Erythroblast (primary cell): ENCODE measurements at regions not wholly inside any gene's neighbourhood (a gene's known extent, or its start where the extent isn't known, plus 50 kb on each side); places are given as distances from the start of the nearest gene placed in this dataset.

Source experiments
- GATA1 ChIP-seq: IDR thresholded peaks from 2 replicates; pipeline ENCODE4 v1.6.1; 2011; ENCODE audit warnings: low read depth, mild to moderate bottlenecking, control low read depth, low read length, moderate library complexity
- POLR2A ChIP-seq: IDR thresholded peaks from 2 replicates; pipeline ENCODE4 v1.6.1; 2011; ENCODE audit warnings: mild to moderate bottlenecking, low read length

DNA sequence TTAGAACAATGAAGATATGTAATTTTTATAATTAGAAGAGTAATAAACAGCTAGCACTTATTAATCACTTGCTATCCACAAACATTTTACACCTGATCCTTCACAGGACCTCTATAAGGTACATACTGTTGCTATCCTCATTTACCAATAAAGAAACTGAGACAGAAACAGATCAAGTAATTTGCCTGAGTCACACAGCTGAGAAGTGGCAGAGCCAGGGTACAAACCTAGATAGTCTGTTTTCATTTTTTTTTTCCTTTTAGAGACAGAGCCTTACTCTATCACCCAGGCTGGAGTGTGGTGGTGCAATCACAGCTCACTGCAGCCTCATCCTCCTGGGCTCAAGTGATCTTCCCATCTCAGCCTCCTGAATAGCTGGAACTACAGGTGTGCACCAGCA is 71.8 kb upstream of the PTH start:
- TF ChIP-seq POLR2A: no peak
- TF ChIP-seq GATA1: no peak
